K562 (cell line): ENCODE measurements at regions not wholly inside any gene's neighbourhood (a gene's known extent, or its start where the extent isn't known, plus 50 kb on each side); places are given as distances from the start of the nearest gene placed in this dataset.

Experiments used
- ATAC-seq: fragments of 200-7000 bp; cut with Tn5 transposase; 3 replicates; pipeline ENCODE4 v1.9.1; 2020; ENCODE audit warnings: moderate library complexity
- BruUV-seq: library from RNA; stranded (reverse); fragments of 400-500 nt; replicated peaks from 2 replicates; lab custom pipeline; 2021; lab: Mats Ljungman, UMichigan
- CTCF ChIA-PET: fragments of 300-600 bp; formaldehyde crosslinking; extraction: SDS; loops from one replicate; lab custom pipeline; 2021; ENCODE audit warnings: low intra/inter-chr PET ratio; lab: Yijun Ruan, JAX
- POLR2A ChIA-PET: fragments of 300-600, 350-650 bp; sonication (Branson Sonifier 250); formaldehyde crosslinking; extraction: SDS; loops from one replicate; lab custom pipeline; 2021; ENCODE audit warnings: antibody characterized with exemption, inconsistent platforms; lab: Yijun Ruan, JAX
- DNase-seq, 4 experiments: peaks; one replicate each; pipeline versions ENCODE4 v3.0.0 to v3.0.0-alpha.2; 2011 to 2018; ENCODE audit warnings: low spot score in 3 of 4, mixed read lengths in 3 of 4; ENCODE audit errors: extremely low read depth in 1 of 4
- FAIRE-seq: peaks from 2 replicates; lab custom pipeline; 2011; peaks lifted over from hg19 to GRCh38; lab: Jason Lieb, UNC
- H2AFZ ChIP-seq: 2 replicates; pipeline ENCODE4 v1.6.0; 2011; ENCODE audit warnings: low read depth, low read length, control low read depth, inconsistent platforms
- H3K27ac ChIP-seq: fragments of 200-600 bp; 3 replicates; pipeline ENCODE4 v1.8.0; 2011; ENCODE audit warnings: low read depth, mild to moderate bottlenecking, control low read depth, inconsistent platforms, low read length, moderate library complexity, mixed read lengths; ENCODE audit errors: extremely low read depth
- H3K27me3 ChIP-seq, 2 experiments: fragments of 300-600 bp in 1 of 2; 2 replicates in 1 of 2; 3 replicates in 1 of 2; pipeline versions ENCODE4 v1.6.0 to v1.8.0; 2011; ENCODE audit warnings: inconsistent platforms in 2 of 2, low read length in 2 of 2, mild to moderate bottlenecking in 1 of 2, mixed read lengths in 1 of 2, moderate library complexity in 1 of 2; ENCODE audit not compliant: control insufficient read depth in 2 of 2, insufficient read depth in 2 of 2
- H3K36me3 ChIP-seq: fragments of 300-600 bp; 3 replicates; pipeline ENCODE4 v1.8.0; 2011; ENCODE audit warnings: mild to moderate bottlenecking, low read length, inconsistent platforms; ENCODE audit not compliant: control insufficient read depth, insufficient read depth
- H3K4me1 ChIP-seq, 2 experiments: fragments of 200-600 bp in 1 of 2; replicated peaks in 1 of 2; 2 replicates in 1 of 2; 3 replicates in 1 of 2; pipeline versions ENCODE4 v1.5.1 to v1.8.0; 2011; ENCODE audit warnings: inconsistent platforms in 2 of 2, low read length in 2 of 2, mild to moderate bottlenecking in 1 of 2, mixed read lengths in 1 of 2, moderate library complexity in 1 of 2; ENCODE audit not compliant: control insufficient read depth in 2 of 2, insufficient read depth in 2 of 2
- H3K4me2 ChIP-seq: 2 replicates; pipeline ENCODE4 v1.6.1; 2011; ENCODE audit warnings: low read length, control low read depth, inconsistent platforms, mixed read lengths; ENCODE audit not compliant: insufficient read depth
- H3K4me3 ChIP-seq: fragments of 200-600 bp; sonication (generic), shearing (Covaris generic); 2 replicates; pipeline ENCODE4 v1.5.1; 2016; ENCODE audit warnings: control low read depth, inconsistent platforms
- H3K79me2 ChIP-seq: fragments of 200-600 bp; 3 replicates; pipeline ENCODE4 v1.8.0; 2011; ENCODE audit warnings: low read length, inconsistent platforms; ENCODE audit not compliant: control insufficient read depth, insufficient read depth
- H3K9ac ChIP-seq, 2 experiments: 2 replicates each; pipeline versions ENCODE4 v1.6.0 to v1.6.1; 2011; ENCODE audit warnings: low read depth in 2 of 2, low read length in 2 of 2, control low read depth in 1 of 2, inconsistent platforms in 1 of 2, mild to moderate bottlenecking in 1 of 2, mixed read lengths in 1 of 2; ENCODE audit not compliant: insufficient read depth in 1 of 2
- H3K9me1 ChIP-seq: one replicate; pipeline ENCODE4 v1.6.0; 2011; ENCODE audit warnings: inconsistent platforms, mild to moderate bottlenecking, low read length, moderate library complexity; ENCODE audit not compliant: control insufficient read depth, insufficient read depth
- H3K9me3 ChIP-seq: replicated peaks from 2 replicates; pipeline ENCODE4 v1.5.1; 2011; ENCODE audit warnings: low read depth, low read length, inconsistent platforms; ENCODE audit not compliant: control insufficient read depth, insufficient read depth
- H4K20me1 ChIP-seq: replicated peaks from 2 replicates; pipeline ENCODE4 v1.6.1; 2011; ENCODE audit warnings: low read length, inconsistent platforms, mixed read lengths; ENCODE audit not compliant: control insufficient read depth, insufficient read depth
- CBFA2T2 ChIP-seq: fragments of 450-650 bp; conservative IDR thresholded peaks from 2 replicates; pipeline ENCODE4 v1.6.1; 2017; ENCODE audit warnings: mild to moderate bottlenecking
- CBX2 ChIP-seq: fragments of 200-600 bp; sonication (generic); IDR thresholded peaks from one replicate; pipeline ENCODE4 v1.6.1; 2012; ENCODE audit warnings: mild to moderate bottlenecking, low read length, inconsistent platforms; ENCODE audit not compliant: insufficient read depth, poor library complexity, severe bottlenecking
- EGR1 ChIP-seq: fragments of 450-650 bp; conservative IDR thresholded peaks from 2 replicates; pipeline ENCODE4 v1.6.1; 2017; ENCODE audit warnings: mild to moderate bottlenecking
- HDAC6 ChIP-seq: IDR thresholded peaks from 2 replicates; pipeline ENCODE4 v1.6.1; 2012; ENCODE audit warnings: low read depth, mild to moderate bottlenecking, control low read depth, inconsistent platforms, low read length, moderate library complexity
- HNRNPLL ChIP-seq: fragments of 200-400 bp; formaldehyde crosslinking; IDR thresholded peaks from 2 replicates; pipeline ENCODE4 v1.6.1; 2017; ENCODE audit warnings: low read length, low read depth, mild to moderate bottlenecking; ENCODE audit not compliant: poor library complexity, severe bottlenecking
- KLF13 ChIP-seq: fragments of 450-650 bp; IDR thresholded peaks from 2 replicates; pipeline ENCODE4 v1.6.1; 2016; ENCODE audit warnings: missing genetic modification characterization, low read depth, mild to moderate bottlenecking, missing compliant biosample characterization, moderate library complexity, borderline replicate concordance
- PTBP1 ChIP-seq: fragments of 200-400 bp; formaldehyde crosslinking; IDR thresholded peaks from 2 replicates; pipeline ENCODE4 v1.6.1; 2017; ENCODE audit warnings: low read depth, low read length
- SMC3 ChIP-seq: conservative IDR thresholded peaks from 2 replicates; pipeline ENCODE4 v1.6.1; 2011; ENCODE audit warnings: low read depth, low read length, improper control_type of control experiment; ENCODE audit not compliant: insufficient read depth
- TRIM24 ChIP-seq, 2 experiments: fragments of 450-650 bp; IDR thresholded peaks; 2 replicates each; pipeline ENCODE4 v1.6.1; 2016
- ZNF197 ChIP-seq: fragments of 200-800 bp; sonication (Bioruptor generic); IDR thresholded peaks from 2 replicates; pipeline ENCODE4 v1.6.1; 2016; ENCODE audit warnings: low read depth, missing genetic modification characterization, missing compliant biosample characterization
- ZNF766 ChIP-seq: fragments of 200-800 bp; sonication (Bioruptor generic); conservative IDR thresholded peaks from 2 replicates; pipeline ENCODE4 v1.6.1; 2016; ENCODE audit warnings: missing genetic modification characterization, missing compliant biosample characterization
- WGBS: fragments of 100-300 bp; shearing (Covaris generic); methylation state at CpG from one replicate; pipeline ENCODE4 v1.1.6; 2016; ENCODE audit warnings: low coverage, mixed read lengths; ENCODE audit not compliant: insufficient coverage; ENCODE audit errors: missing lambda C conversion rate; 5-methylcytosine and 5-hydroxymethylcytosine counted together
- in situ Hi-C: fragments of 300-500 bp; cut with MboI; formaldehyde crosslinking; loops from 4 replicates; pipeline ENCODE4 v1.15.0; 2018; ENCODE audit warnings: inconsistent platforms, mixed read lengths
- intact Hi-C: fragments of 100-400 bp; cut with micrococcal nuclease; formaldehyde crosslinking; loops from 2 replicates; pipeline ENCODE4 v1.14.2; 2022

DNA sequence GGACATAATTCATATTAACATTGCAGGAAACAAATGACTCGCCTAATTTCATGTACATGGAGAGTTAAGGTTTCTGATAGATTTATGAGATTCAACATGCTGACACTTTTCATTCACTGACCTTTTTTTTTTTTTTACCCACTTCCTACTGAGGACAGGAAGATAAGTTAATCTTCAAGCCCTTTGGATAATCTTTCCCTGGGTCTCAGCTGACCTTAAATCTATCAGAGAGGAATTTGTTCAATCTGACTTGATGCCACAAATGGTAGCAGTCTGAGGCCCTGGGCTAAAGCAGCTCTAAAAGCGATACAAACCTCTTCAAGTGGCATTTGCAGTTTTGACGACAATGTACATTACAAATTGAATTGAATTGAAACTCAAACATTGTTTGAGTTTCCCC lies 493.3 kb upstream of the SORCS1 start:
- no peaks in the 10 kb centered on the region for H3K79me2 ChIP-seq
- DNase-seq (no peak), FAIRE-seq (no peak), ATAC-seq (no peak)
- no peaks in the 10 kb centered on the region for H3K36me3 ChIP-seq
- intact Hi-C loops (no loop called here), in situ Hi-C loops (no loop called here)
- TF ChIP-seq SMC3 (no peak), KLF13 (no peak), CBX2 (no peak), EGR1 (no peak), ZNF766 (CRISPR knock-in tag) (no peak), ZNF197 (CRISPR knock-in tag) (no peak), PTBP1 (no peak), CBFA2T2 (no peak), HNRNPLL (no peak), TRIM24 (IDR thresholded peaks at IDR 0.05) (no peak), HDAC6 (no peak)
- no peaks in the 10 kb centered on the region for H3K9me1 ChIP-seq
- no peaks in the 10 kb centered on the region for H4K20me1 ChIP-seq
- no peaks in the 10 kb centered on the region for H3K27me3 ChIP-seq
- H3K4me1 ChIP-seq, result no peaks in the 10 kb centered on the region
- H2AFZ ChIP-seq, result no peak overlapping the region
- H3K9me3 ChIP-seq, result no peaks in the 10 kb centered on the region
- 0% methylated on average over 3 of the region's 3 CpGs for WGBS
- H3K4me2 ChIP-seq, result no peak overlapping the region
- no TSS peak for BruUV-seq
- H3K4me3 ChIP-seq, result no peak overlapping the region
- H3K27ac ChIP-seq, result no peak overlapping the region
- ChIA-PET POLR2A (no interaction called here), CTCF (no interaction called here)
- H3K9ac ChIP-seq, result no peak overlapping the region
